Suprapubic skin (tissue), 4 donors: ENCODE measurements at regions not wholly inside any gene's neighbourhood (a gene's known extent, or its start where the extent isn't known, plus 50 kb on each side); places are given as distances from the start of the nearest gene placed in this dataset.

ENCODE experiments used
- DNase-seq, 2 donors: peaks; one replicate each; pipeline ENCODE4 v3.0.0-alpha.2; 2019; ENCODE audit warnings: low spot score in 2 of 2
- H3K27ac ChIP-seq: fragments of 200-600 bp; sonication (generic); one replicate; pipeline ENCODE4 v1.5.1; 2019
- H3K27me3 ChIP-seq: fragments of 200-600 bp; sonication (generic); one replicate; pipeline ENCODE4 v1.5.1; 2019
- H3K36me3 ChIP-seq: fragments of 200-600 bp; sonication (generic); one replicate; pipeline ENCODE4 v1.5.1; 2019
- H3K4me1 ChIP-seq: fragments of 200-600 bp; sonication (generic); one replicate; pipeline ENCODE4 v1.5.1; 2019
- H3K4me3 ChIP-seq: fragments of 200-600 bp; sonication (generic); one replicate; pipeline ENCODE4 v1.5.1; 2019; ENCODE audit warnings: mild to moderate bottlenecking
- H3K9me3 ChIP-seq: fragments of 200-600 bp; sonication (generic); one replicate; pipeline ENCODE4 v1.5.1; 2019
- CTCF ChIP-seq, 2 donors: fragments of 200-600 bp in 1 of 2; fragments of 450-650 bp in 1 of 2; sonication (generic) in 1 of 2; IDR thresholded peaks; one replicate each; pipeline ENCODE4 v1.5.1; 2016 to 2019; ENCODE audit warnings: antibody characterized with exemption in 2 of 2, mild to moderate bottlenecking in 1 of 2, moderate library complexity in 1 of 2
- EP300 ChIP-seq: sonication (generic); formaldehyde crosslinking; IDR thresholded peaks from one replicate; pipeline ENCODE4 v1.6.1; 2017; ENCODE audit warnings: antibody characterized with exemption
- POLR2A ChIP-seq, 2 donors: fragments of 450-650 bp; IDR thresholded peaks; one replicate each; pipeline ENCODE4 v1.6.1; 2017; ENCODE audit warnings: antibody characterized with exemption in 2 of 2, mild to moderate bottlenecking in 2 of 2, moderate library complexity in 2 of 2
- POLR2AphosphoS5 ChIP-seq, 3 donors: sonication (generic); formaldehyde crosslinking; IDR thresholded peaks; one replicate each; pipeline ENCODE4 v1.6.1; 2017; ENCODE audit warnings: antibody characterized with exemption in 3 of 3
- whole genome bisulfite sequencing: methylation state at CpG from one replicate; pipeline ENCODE4 v1.1.5; 2018; 5-methylcytosine and 5-hydroxymethylcytosine counted together

- Histone ChIP-seq H3K4me3 (no peak overlapping the region), H3K9me3 (no peaks in the 10 kb centered on the region), H3K36me3 (no peaks in the 10 kb centered on the region), H3K4me1 (peaks cover 8% of the 10 kb centered on the region), H3K27ac (no peak overlapping the region), H3K27me3 (no peaks in the 10 kb centered on the region)
- DNase-seq: no peak
- TF ChIP-seq POLR2AphosphoS5 (IDR thresholded peaks at IDR 0.05) (no peak), CTCF (IDR thresholded peaks at IDR 0.05) (no peak), POLR2A (IDR thresholded peaks at IDR 0.05) (no peak), EP300 (no peak)
Measured at GRCh38 chr7:80082213-80082612, 52.4 kb upstream of the GNAI1 start.

GRCh38 chr7:80078886-80079285 is 55.7 kb upstream of the GNAI1 start:
- no peaks in the 10 kb centered on the region for H3K9me3 ChIP-seq
- no peak for TF ChIP-seq POLR2A (IDR thresholded peaks at IDR 0.05)
- no peak for TF ChIP-seq CTCF (IDR thresholded peaks at IDR 0.05)
- no peak for TF ChIP-seq EP300
- DNase-seq: no peak
- H3K36me3 ChIP-seq: no peaks in the 10 kb centered on the region
- H3K27me3 ChIP-seq: no peaks in the 10 kb centered on the region
- 87% methylated on average over 3 of the region's 3 CpGs for WGBS
- no peak overlapping the region for H3K4me3 ChIP-seq
- no peak overlapping the region for H3K27ac ChIP-seq
- H3K4me1 ChIP-seq: peaks cover 8% of the 10 kb centered on the region

DNA sequence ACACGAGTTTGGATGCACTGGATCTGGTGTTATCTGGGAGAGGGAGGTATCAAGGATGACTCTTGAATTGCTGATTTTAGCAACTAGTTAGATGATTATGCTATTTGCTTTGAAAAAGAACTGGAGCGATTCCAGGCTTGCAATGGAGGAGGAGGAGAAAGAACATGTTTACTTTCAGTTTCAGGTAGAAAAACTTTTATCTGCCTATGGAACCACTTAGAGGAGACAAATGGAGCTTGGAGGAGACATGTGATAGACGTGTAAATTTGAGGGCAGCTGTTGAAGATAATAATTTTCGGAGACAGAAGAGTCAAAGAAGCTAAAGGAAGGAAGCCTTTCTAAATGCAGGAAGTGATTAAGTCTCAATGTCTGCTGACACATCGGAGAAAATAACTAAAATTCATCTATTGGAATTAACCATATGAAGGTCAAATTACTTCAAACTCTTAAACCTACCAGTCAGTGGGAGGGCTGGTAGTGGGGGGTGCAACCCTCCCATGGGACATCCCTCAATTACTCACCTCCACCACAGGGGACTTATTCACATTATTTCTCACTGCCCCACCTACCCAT is 56.4 kb upstream of the GNAI1 start:
- no peaks in the 10 kb centered on the region for H3K27me3 ChIP-seq
- TF ChIP-seq EP300 (no peak), POLR2AphosphoS5 (IDR thresholded peaks at IDR 0.05) (no peak), CTCF (IDR thresholded peaks at IDR 0.05) (no peak), POLR2A (IDR thresholded peaks at IDR 0.05) (no peak)
- DNase-seq: no peak
- peak overlapping the region; percentile 44 for H3K4me3 ChIP-seq
- H3K36me3 ChIP-seq: no peaks in the 10 kb centered on the region
- H3K27ac ChIP-seq: no peak overlapping the region
- 13% methylated on average over 5 of the region's 5 CpGs for WGBS
- H3K9me3 ChIP-seq: no peaks in the 10 kb centered on the region
- H3K4me1 ChIP-seq: peaks cover 8% of the 10 kb centered on the region

DNA sequence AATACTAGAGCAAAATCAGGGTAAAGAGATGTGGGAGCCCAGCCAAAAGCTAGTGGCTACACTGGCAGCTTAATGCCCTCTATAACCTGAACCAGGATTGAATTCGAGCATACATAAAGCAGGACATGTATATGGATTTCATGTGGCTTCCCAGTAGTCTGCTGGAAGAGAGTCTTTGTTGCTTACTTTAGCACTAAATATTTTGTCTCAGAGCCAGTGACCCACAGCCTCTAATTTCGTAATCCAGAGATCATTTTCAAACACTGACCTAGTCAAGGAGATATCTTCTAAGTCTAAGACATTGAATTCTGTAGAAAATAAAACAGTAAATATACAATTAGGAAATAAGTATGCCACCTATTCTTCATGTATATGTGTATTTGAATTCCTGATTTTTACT is 64.2 kb upstream of the GNAI1 start:
- Histone ChIP-seq H3K36me3 (no peaks in the 10 kb centered on the region), H3K27me3 (no peaks in the 10 kb centered on the region), H3K4me1 (no peaks in the 10 kb centered on the region), H3K4me3 (no peak overlapping the region), H3K9me3 (peaks cover 3% of the 10 kb centered on the region), H3K27ac (no peak overlapping the region)
- TF ChIP-seq CTCF (IDR thresholded peaks at IDR 0.05) (no peak), POLR2A (IDR thresholded peaks at IDR 0.05) (no peak), EP300 (no peak), POLR2AphosphoS5 (IDR thresholded peaks at IDR 0.05) (no peak)
- WGBS: 31% methylated on average over 2 of the region's 2 CpGs
- DNase-seq: no peak

DNA sequence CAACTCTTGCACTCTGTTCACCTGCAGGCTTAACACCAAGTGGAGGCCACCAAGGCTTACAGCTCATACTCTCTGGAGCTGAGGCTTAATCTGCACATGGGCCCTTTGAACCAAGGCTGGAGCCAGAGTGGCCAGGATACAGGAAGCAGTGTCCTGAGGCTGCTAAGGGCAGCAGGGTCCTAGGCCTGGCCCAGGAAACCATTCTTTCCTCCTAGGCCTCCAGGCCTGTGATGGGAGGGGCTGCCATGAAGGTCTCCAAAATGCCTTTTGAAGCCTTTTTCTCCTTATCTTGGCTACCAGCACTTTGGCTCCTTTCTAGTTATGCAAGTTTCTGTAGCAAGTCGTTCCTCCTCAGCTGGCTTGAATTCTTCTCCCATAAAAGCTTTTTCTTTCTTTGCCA is 68.0 kb upstream of the GNAI1 start:
- TF ChIP-seq CTCF (IDR thresholded peaks at IDR 0.05): no peak
- no peak overlapping the region for H3K4me3 ChIP-seq
- WGBS: 68% methylated on average over 1 of the region's 1 CpG
- no peaks in the 10 kb centered on the region for H3K4me1 ChIP-seq
- no peak for DNase-seq
- H3K27me3 ChIP-seq: no peaks in the 10 kb centered on the region
- no peak overlapping the region for H3K27ac ChIP-seq
- H3K36me3 ChIP-seq: no peaks in the 10 kb centered on the region
- H3K9me3 ChIP-seq: peaks cover 3% of the 10 kb centered on the region
